ENCODE measurements at regions not wholly inside any gene's neighbourhood (a gene's known extent, or its start where the extent isn't known, plus 50 kb on each side); places are given as distances from the start of the nearest gene placed in this dataset.

DNA sequence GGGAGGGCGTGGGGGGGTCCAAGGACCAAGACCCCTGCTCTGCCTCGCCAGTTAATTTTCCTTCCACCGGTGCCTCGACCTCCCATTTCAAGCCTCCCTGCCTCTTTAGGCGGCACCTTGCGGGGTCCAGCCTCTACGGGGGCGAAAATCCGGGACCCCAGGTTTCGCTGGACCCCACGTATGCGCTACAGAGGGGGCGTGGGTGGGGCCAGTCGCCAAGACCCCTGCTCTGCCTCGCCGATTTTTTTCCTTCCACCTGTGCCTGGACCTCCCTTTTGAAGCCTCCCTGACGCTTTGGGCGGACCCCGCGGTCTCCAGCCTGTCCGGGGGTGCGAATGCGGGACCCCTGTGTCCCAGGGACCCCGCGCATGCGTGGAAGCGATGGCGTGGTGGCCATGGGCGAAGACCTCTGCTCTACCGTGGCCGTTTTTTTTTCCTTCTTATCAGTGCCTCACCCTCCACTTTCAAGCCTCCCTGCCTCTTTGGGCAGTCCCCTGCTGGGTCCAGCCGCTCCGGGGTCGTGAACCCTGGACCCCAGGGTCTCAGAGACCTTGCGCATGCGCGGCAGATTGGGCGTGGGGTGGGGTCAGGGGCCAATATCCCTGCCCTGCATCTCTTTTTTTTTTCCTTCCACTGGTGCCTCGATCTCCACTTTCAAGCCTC is 324.2 kb downstream of the ALG10 start:
- no peak for TF ChIP-seq EZH2 (IDR thresholded peaks at IDR 0.05)
- TF ChIP-seq, protein P1, sequence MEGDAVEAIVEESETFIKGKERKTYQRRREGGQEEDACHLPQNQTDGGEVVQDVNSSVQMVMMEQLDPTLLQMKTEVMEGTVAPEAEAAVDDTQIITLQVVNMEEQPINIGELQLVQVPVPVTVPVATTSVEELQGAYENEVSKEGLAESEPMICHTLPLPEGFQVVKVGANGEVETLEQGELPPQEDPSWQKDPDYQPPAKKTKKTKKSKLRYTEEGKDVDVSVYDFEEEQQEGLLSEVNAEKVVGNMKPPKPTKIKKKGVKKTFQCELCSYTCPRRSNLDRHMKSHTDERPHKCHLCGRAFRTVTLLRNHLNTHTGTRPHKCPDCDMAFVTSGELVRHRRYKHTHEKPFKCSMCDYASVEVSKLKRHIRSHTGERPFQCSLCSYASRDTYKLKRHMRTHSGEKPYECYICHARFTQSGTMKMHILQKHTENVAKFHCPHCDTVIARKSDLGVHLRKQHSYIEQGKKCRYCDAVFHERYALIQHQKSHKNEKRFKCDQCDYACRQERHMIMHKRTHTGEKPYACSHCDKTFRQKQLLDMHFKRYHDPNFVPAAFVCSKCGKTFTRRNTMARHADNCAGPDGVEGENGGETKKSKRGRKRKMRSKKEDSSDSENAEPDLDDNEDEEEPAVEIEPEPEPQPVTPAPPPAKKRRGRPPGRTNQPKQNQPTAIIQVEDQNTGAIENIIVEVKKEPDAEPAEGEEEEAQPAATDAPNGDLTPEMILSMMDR (IDR thresholded peaks at IDR 0.05), result no peak
